HCT116 (cell line): ENCODE measurements at regions not wholly inside any gene's neighbourhood (a gene's known extent, or its start where the extent isn't known, plus 50 kb on each side); places are given as distances from the start of the nearest gene placed in this dataset.

Source experiments
- ATAC-seq: fragments of 200-7000 bp; cut with Tn5 transposase; 2 replicates; pipeline ENCODE4 v1.9.1; 2020; ENCODE audit warnings: mild to moderate bottlenecking, moderate library complexity
- BruUV-seq: library from RNA; stranded (reverse); fragments of 400-500 nt; replicated peaks from 2 replicates; lab custom pipeline; 2021; lab: Mats Ljungman, UMichigan
- CTCF ChIA-PET: fragments of 300-600 bp; sonication (Branson Sonifier 250); formaldehyde crosslinking; loops from one replicate; lab custom pipeline; 2021; ENCODE audit warnings: antibody characterized with exemption; lab: Charles Lee
- POLR2A ChIA-PET: fragments of 300-600, 350-600 bp; sonication (Branson Sonifier 250); formaldehyde crosslinking; loops from one replicate; lab custom pipeline; 2021; ENCODE audit warnings: antibody characterized with exemption; lab: Charles Lee
- RAD21 ChIA-PET, 2 experiments: fragments of 300-600 bp; sonication (Branson Sonifier 250); formaldehyde crosslinking; loops; one replicate each; lab custom pipeline; 2023; ENCODE audit warnings: low total read pairs in 2 of 2; ENCODE audit not compliant: uncharacterized antibody in 2 of 2, unreplicated experiment in 2 of 2, low non-redundant PET in 1 of 2; lab: Charles Lee
- DNase-seq: peaks from one replicate; pipeline ENCODE4 v3.0.0-alpha.2; 2010; ENCODE audit warnings: low read depth, low spot score
- H2AFZ ChIP-seq: fragments of 200-600 bp; shearing (Covaris generic), sonication (generic); 2 replicates; pipeline ENCODE4 v1.6.1; 2017; ENCODE audit warnings: low read depth, mixed run types, mixed read lengths, antibody characterized with exemption, low read length; ENCODE audit not compliant: poor library complexity, severe bottlenecking
- H3K27ac ChIP-seq: 2 replicates; pipeline ENCODE4 v1.5.1; 2012; ENCODE audit warnings: low read depth, low read length
- H3K27me3 ChIP-seq: fragments of 200-600 bp; sonication (generic); 2 replicates; pipeline ENCODE4 v1.6.1; 2016; ENCODE audit warnings: mixed run types, low read length, mixed read lengths; ENCODE audit not compliant: insufficient read depth
- H3K36me3 ChIP-seq, 2 experiments: fragments of 200-500 bp in 1 of 2; fragments of 200-600 bp in 1 of 2; sonication (Bioruptor generic) in 1 of 2; sonication (generic) in 1 of 2; 2 replicates each; pipeline versions ENCODE4 v1.5.1 to v1.6.1; 2014 to 2016; ENCODE audit warnings: low read length in 2 of 2, inconsistent platforms in 1 of 2, mixed read lengths in 1 of 2, mixed run types in 1 of 2; ENCODE audit not compliant: insufficient read depth in 2 of 2, control insufficient read depth in 1 of 2
- H3K4me1 ChIP-seq, 2 experiments: fragments of 200-600 bp in 1 of 2; sonication (generic) in 1 of 2; 2 replicates each; pipeline versions ENCODE4 v1.5.1 to v1.6.1; 2012 to 2017; ENCODE audit warnings: low read length in 2 of 2, inconsistent platforms in 1 of 2, mild to moderate bottlenecking in 1 of 2, mixed read lengths in 1 of 2, mixed run types in 1 of 2, moderate library complexity in 1 of 2; ENCODE audit not compliant: insufficient read depth in 2 of 2, control insufficient read depth in 1 of 2
- H3K4me2 ChIP-seq: fragments of 200-600 bp; sonication (generic); 2 replicates; pipeline ENCODE4 v1.6.1; 2017; ENCODE audit warnings: mixed run types, low read length, mixed read lengths
- H3K4me3 ChIP-seq, 2 experiments: fragments of 200-600 bp in 1 of 2; sonication (generic) in 1 of 2; replicated peaks in 1 of 2; 2 replicates each; pipeline ENCODE4 v1.5.1; 2011 to 2016; ENCODE audit warnings: low read length in 2 of 2, control low read depth in 1 of 2, low read depth in 1 of 2, mild to moderate bottlenecking in 1 of 2, mixed read lengths in 1 of 2, mixed run types in 1 of 2
- H3K79me2 ChIP-seq: fragments of 200-600 bp; sonication (generic); 2 replicates; pipeline ENCODE4 v1.6.1; 2017; ENCODE audit warnings: mild to moderate bottlenecking, mixed run types, low read length, moderate library complexity, mixed read lengths; ENCODE audit not compliant: insufficient read depth
- H3K9ac ChIP-seq: fragments of 200-600 bp; sonication (generic); 2 replicates; pipeline ENCODE4 v1.6.1; 2016; ENCODE audit warnings: low read length, mixed read lengths
- H3K9me2 ChIP-seq: fragments of 200-600 bp; sonication (generic), shearing (Covaris generic); 2 replicates; pipeline ENCODE4 v1.6.1; 2017; ENCODE audit warnings: mixed run types, mild to moderate bottlenecking, moderate library complexity; ENCODE audit not compliant: insufficient read depth
- H3K9me3 ChIP-seq, 2 experiments: fragments of 200-500 bp in 1 of 2; fragments of 200-600 bp in 1 of 2; sonication (Bioruptor generic) in 1 of 2; sonication (generic) in 1 of 2; 2 replicates each; pipeline ENCODE4 v1.6.1; 2014 to 2017; ENCODE audit warnings: low read length in 2 of 2, mixed read lengths in 2 of 2, inconsistent platforms in 1 of 2, low read depth in 1 of 2, mild to moderate bottlenecking in 1 of 2, mixed run types in 1 of 2, moderate library complexity in 1 of 2; ENCODE audit not compliant: control insufficient read depth in 1 of 2, insufficient read depth in 1 of 2
- H4K20me1 ChIP-seq: fragments of 200-600 bp; sonication (generic), shearing (Covaris generic); 2 replicates; pipeline ENCODE4 v1.6.1; 2017; ENCODE audit warnings: mixed run types, mild to moderate bottlenecking, moderate library complexity; ENCODE audit not compliant: insufficient read depth
- CBX3 ChIP-seq: IDR thresholded peaks from 2 replicates; pipeline ENCODE4 v1.6.1; 2012; ENCODE audit warnings: low read depth
- CEBPB ChIP-seq: IDR thresholded peaks from 2 replicates; pipeline ENCODE4 v1.6.1; 2012; ENCODE audit warnings: low read depth
- EGR1 ChIP-seq: IDR thresholded peaks from 2 replicates; pipeline ENCODE4 v1.6.1; 2012; ENCODE audit warnings: low read depth
- ELF1 ChIP-seq: IDR thresholded peaks from 2 replicates; pipeline ENCODE4 v1.6.1; 2012; ENCODE audit warnings: low read depth, borderline replicate concordance
- JUND ChIP-seq: IDR thresholded peaks from 2 replicates; pipeline ENCODE4 v1.6.1; 2012
- POLR2AphosphoS5 ChIP-seq: IDR thresholded peaks from 2 replicates; pipeline ENCODE4 v1.6.1; 2011; ENCODE audit warnings: mild to moderate bottlenecking, low read depth, low read length, moderate library complexity
- RAD21 ChIP-seq: IDR thresholded peaks from 2 replicates; pipeline ENCODE4 v1.6.1; 2012; ENCODE audit warnings: low read depth, mild to moderate bottlenecking
- SP1 ChIP-seq: IDR thresholded peaks from 2 replicates; pipeline ENCODE4 v1.6.1; 2012; ENCODE audit warnings: low read depth
- SRF ChIP-seq: IDR thresholded peaks from 2 replicates; pipeline ENCODE4 v1.6.1; 2012; ENCODE audit warnings: low read depth
- TCF7L2 ChIP-seq: IDR thresholded peaks from 2 replicates; pipeline ENCODE4 v1.7.0; 2011; ENCODE audit warnings: borderline replicate concordance, inconsistent platforms; ENCODE audit not compliant: insufficient read depth, insufficient read length; ENCODE audit errors: extremely low read depth
- YY1 ChIP-seq: IDR thresholded peaks from 2 replicates; pipeline ENCODE4 v1.6.1; 2011; ENCODE audit warnings: low read length, low read depth, moderate library complexity, mild to moderate bottlenecking; ENCODE audit not compliant: insufficient replicate concordance; ENCODE audit errors: extremely low read depth
- ZFX ChIP-seq: fragments of 450-650 bp; IDR thresholded peaks from 2 replicates; pipeline ENCODE4 v1.6.1; 2017
- ZNF274 ChIP-seq: fragments of 200-500 bp; sonication (Bioruptor generic); IDR thresholded peaks from 2 replicates; pipeline ENCODE4 v1.6.1; 2014; ENCODE audit warnings: mild to moderate bottlenecking, low read depth, low read length, inconsistent platforms
- intact Hi-C: fragments of 100-400 bp; cut with micrococcal nuclease; formaldehyde crosslinking; loops from 2 replicates; pipeline ENCODE4 v1.10.0; 2022
- TF ChIP-seq, protein P1 (sequence below), 3 experiments: fragments of 200-600 bp in 1 of 3; sonication (generic) in 1 of 3; IDR thresholded peaks in 2 of 3; conservative IDR thresholded peaks in 1 of 3; 2 replicates each; pipeline ENCODE4 v1.5.1; 2012 to 2017; ENCODE audit warnings: low read depth in 2 of 3, low read length in 2 of 3, antibody characterized with exemption in 1 of 3, borderline replicate concordance in 1 of 3, control low read depth in 1 of 3, mild to moderate bottlenecking in 1 of 3, mixed read lengths in 1 of 3, mixed run types in 1 of 3, moderate library complexity in 1 of 3; ENCODE audit not compliant: insufficient read depth in 1 of 3
- TF ChIP-seq, protein P2 (sequence below): IDR thresholded peaks from 2 replicates; pipeline ENCODE4 v1.6.1; 2012
- TF ChIP-seq, protein P3 (sequence below): IDR thresholded peaks from 2 replicates; pipeline ENCODE4 v1.6.1; 2012; ENCODE audit warnings: low read depth
- TF ChIP-seq, protein P4 (sequence below): IDR thresholded peaks from 2 replicates; pipeline ENCODE4 v1.6.1; 2011; ENCODE audit warnings: mild to moderate bottlenecking, low read length, moderate library complexity; ENCODE audit not compliant: insufficient replicate concordance; ENCODE audit errors: extremely low read depth

DNA sequence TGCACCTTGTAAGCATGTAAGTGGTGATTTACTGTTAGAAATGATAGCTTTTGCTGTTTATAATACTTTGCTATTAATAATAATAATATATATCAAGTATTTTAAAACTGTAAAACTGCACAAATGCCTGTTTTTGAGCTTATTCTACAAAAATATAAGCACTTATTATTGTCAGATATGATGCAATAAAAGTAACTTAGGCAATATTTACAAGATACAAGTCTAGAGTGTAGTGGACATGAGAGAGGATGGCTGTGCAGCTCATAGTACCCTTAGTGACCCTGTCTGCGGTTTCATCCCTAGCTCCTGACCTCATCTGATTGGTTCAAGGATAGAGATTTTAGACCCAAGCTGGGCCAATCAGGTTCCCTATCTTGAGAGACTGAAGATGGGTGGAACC, 178.4 kb downstream of the MTX2 start:
- intact Hi-C loops, result no loop called here
- TF ChIP-seq, protein P1, sequence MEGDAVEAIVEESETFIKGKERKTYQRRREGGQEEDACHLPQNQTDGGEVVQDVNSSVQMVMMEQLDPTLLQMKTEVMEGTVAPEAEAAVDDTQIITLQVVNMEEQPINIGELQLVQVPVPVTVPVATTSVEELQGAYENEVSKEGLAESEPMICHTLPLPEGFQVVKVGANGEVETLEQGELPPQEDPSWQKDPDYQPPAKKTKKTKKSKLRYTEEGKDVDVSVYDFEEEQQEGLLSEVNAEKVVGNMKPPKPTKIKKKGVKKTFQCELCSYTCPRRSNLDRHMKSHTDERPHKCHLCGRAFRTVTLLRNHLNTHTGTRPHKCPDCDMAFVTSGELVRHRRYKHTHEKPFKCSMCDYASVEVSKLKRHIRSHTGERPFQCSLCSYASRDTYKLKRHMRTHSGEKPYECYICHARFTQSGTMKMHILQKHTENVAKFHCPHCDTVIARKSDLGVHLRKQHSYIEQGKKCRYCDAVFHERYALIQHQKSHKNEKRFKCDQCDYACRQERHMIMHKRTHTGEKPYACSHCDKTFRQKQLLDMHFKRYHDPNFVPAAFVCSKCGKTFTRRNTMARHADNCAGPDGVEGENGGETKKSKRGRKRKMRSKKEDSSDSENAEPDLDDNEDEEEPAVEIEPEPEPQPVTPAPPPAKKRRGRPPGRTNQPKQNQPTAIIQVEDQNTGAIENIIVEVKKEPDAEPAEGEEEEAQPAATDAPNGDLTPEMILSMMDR (IDR thresholded peaks at IDR 0.05 in 2 of 3, conservative IDR thresholded peaks at IDR 0.05 in 1 of 3; ENCODE audit: borderline replicate concordance in 1 of 3, insufficient read depth in 1 of 3, low read depth in 2 of 3, low read length in 2 of 3), result no peak
- TF ChIP-seq YY1 (no peak), CEBPB (no peak), RAD21 (no peak), CBX3 (no peak), EGR1 (no peak), ZNF274 (no peak), ZFX (no peak), ELF1 (no peak), SRF (no peak), SP1 (no peak), TCF7L2 (no peak), POLR2AphosphoS5 (no peak), JUND (no peak)
- TF ChIP-seq, protein P2, sequence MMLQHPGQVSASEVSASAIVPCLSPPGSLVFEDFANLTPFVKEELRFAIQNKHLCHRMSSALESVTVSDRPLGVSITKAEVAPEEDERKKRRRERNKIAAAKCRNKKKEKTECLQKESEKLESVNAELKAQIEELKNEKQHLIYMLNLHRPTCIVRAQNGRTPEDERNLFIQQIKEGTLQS, result no peak
- TF ChIP-seq, protein P3, sequence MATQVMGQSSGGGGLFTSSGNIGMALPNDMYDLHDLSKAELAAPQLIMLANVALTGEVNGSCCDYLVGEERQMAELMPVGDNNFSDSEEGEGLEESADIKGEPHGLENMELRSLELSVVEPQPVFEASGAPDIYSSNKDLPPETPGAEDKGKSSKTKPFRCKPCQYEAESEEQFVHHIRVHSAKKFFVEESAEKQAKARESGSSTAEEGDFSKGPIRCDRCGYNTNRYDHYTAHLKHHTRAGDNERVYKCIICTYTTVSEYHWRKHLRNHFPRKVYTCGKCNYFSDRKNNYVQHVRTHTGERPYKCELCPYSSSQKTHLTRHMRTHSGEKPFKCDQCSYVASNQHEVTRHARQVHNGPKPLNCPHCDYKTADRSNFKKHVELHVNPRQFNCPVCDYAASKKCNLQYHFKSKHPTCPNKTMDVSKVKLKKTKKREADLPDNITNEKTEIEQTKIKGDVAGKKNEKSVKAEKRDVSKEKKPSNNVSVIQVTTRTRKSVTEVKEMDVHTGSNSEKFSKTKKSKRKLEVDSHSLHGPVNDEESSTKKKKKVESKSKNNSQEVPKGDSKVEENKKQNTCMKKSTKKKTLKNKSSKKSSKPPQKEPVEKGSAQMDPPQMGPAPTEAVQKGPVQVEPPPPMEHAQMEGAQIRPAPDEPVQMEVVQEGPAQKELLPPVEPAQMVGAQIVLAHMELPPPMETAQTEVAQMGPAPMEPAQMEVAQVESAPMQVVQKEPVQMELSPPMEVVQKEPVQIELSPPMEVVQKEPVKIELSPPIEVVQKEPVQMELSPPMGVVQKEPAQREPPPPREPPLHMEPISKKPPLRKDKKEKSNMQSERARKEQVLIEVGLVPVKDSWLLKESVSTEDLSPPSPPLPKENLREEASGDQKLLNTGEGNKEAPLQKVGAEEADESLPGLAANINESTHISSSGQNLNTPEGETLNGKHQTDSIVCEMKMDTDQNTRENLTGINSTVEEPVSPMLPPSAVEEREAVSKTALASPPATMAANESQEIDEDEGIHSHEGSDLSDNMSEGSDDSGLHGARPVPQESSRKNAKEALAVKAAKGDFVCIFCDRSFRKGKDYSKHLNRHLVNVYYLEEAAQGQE, result no peak
- TF ChIP-seq, protein P4, sequence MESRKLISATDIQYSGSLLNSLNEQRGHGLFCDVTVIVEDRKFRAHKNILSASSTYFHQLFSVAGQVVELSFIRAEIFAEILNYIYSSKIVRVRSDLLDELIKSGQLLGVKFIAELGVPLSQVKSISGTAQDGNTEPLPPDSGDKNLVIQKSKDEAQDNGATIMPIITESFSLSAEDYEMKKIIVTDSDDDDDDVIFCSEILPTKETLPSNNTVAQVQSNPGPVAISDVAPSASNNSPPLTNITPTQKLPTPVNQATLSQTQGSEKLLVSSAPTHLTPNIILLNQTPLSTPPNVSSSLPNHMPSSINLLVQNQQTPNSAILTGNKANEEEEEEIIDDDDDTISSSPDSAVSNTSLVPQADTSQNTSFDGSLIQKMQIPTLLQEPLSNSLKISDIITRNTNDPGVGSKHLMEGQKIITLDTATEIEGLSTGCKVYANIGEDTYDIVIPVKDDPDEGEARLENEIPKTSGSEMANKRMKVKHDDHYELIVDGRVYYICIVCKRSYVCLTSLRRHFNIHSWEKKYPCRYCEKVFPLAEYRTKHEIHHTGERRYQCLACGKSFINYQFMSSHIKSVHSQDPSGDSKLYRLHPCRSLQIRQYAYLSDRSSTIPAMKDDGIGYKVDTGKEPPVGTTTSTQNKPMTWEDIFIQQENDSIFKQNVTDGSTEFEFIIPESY, result no peak
- Histone ChIP-seq H3K4me1 (peaks cover 0 to 8% of the 10 kb centered on the region in 2 experiments; a peak in 1 of 4 replicates), H3K4me3 (no peak overlapping the region), H3K36me3 (no peaks in the 10 kb centered on the region), H3K4me2 (no peak overlapping the region), H3K9ac (no peak overlapping the region), H3K27me3 (no peaks in the 10 kb centered on the region), H4K20me1 (no peaks in the 10 kb centered on the region), H3K27ac (no peak overlapping the region), H3K9me2 (no peaks in the 10 kb centered on the region), H2AFZ (no peak overlapping the region), H3K79me2 (no peaks in the 10 kb centered on the region), H3K9me3 (no peaks in the 10 kb centered on the region)
- CTCF ChIA-PET, result interaction anchor here (2.0 kb wide), 1 partner anchor 320 kb away, joined by 5 read pairs; no protein-coding TSS in a partner anchor
- ATAC-seq, result no peak
- BruUV-seq, result no TSS peak
- POLR2A ChIA-PET, result no interaction called here
- DNase-seq, result no peak
- RAD21 ChIA-PET, result interaction anchor here in 1 of 2 experiments (1.4 kb wide), 1 partner anchor 307 kb away, joined by 4 read pairs; no protein-coding TSS in a partner anchor
